ENCODE measurements at regions not wholly inside any gene's neighbourhood (a gene's known extent, or its start where the extent isn't known, plus 50 kb on each side); places are given as distances from the start of the nearest gene placed in this dataset.

DNA sequence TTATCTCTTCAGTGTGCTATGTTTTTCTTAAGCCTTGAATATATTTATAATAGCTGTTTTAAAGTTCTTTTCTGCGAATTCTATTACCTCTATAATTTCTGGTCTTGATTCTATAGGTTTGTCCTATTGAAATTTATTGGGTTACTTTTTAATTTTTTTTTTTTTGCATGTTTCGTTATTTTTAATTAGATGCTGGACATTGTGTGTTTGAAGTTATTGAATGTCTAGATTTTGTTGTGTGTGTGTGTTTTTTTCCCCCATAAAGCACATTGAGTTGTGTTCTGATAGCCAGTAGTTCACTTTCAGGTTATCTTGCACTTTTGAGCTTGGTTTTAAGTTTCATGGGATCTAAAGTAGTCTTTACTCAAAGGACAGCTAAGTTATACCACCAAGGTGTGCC is 394.9 kb downstream of the RPS24 start:
- H3K4me3 Mint-ChIP-seq = no peak overlapping the region
- ATAC-seq (ENCODE audit: low read depth in 2 of 2) (no peak), DNase-seq (no peak)
- H3K36me3 Mint-ChIP-seq = peaks cover 7 to 8% of the 10 kb centered on the region in 2 donors
- H3K4me1 Mint-ChIP-seq = peaks cover 0 to under 1% (median 0%) of the 10 kb centered on the region in 3 donors
- H3K27me3 Mint-ChIP-seq = peaks cover 0 to 46% (median 25%) of the 10 kb centered on the region in 3 donors
- no peak overlapping the region for H3K27ac Mint-ChIP-seq
- peaks cover 9 to 33% (median 16%) of the 10 kb centered on the region in 7 donors for H3K9me3 Mint-ChIP-seq

DNA sequence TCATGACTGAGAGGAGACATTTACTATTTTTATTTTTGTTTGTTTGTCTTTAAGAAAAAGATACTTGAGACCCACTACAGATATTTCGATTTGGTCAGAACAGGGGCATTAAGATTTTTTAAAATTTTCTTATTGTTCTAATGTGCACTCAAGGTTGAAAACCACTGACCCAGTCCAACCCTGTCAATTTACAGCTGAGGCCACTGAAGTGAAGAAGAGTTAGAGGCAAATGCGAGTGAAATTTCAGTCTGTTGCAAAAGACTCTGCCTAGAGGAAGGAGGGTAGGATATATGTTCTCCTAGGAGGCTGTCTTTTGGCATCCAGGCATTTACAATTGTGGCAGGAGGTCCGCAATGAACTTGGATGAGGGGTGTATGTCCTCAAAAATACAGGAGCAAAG is 396.3 kb downstream of the RPS24 start:
- Mint-ChIP-seq H3K9me3 (peaks cover 5 to 28% (median 14%) of the 10 kb centered on the region in 7 donors), H3K4me1 (peaks cover 0 to 9% (median 5%) of the 10 kb centered on the region in 3 donors), H3K4me3 (no peak overlapping the region), H3K27me3 (peaks cover 0 to 45% (median 31%) of the 10 kb centered on the region in 3 donors), H3K36me3 (peaks cover 7 to 8% of the 10 kb centered on the region in 2 donors), H3K27ac (no peak overlapping the region)
- ATAC-seq (ENCODE audit: low read depth in 2 of 2) = no peak
- no peak for DNase-seq

DNA sequence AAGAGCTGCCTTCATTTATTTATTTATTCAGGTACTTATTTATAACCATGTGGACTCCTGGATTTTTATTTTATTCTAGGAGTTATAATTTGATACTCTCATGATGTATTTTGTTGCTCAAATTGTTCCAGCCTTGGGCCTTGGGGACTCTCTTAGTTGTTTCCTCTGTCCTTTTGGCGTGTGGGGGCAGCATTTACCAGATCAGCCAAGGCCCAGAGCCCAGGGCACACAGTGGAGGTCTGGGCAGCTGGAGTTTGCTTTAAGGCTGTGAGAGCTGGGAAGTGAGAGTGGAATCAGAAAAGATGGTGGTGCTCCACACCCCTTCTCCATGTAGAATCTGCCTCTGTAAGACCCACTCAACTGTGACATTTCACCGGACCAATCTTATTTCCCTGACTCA is 398.9 kb downstream of the RPS24 start:
- H3K27ac Mint-ChIP-seq = no peak overlapping the region
- peaks cover 0 to 7% of the 10 kb centered on the region in 2 donors for H3K36me3 Mint-ChIP-seq
- no peak for DNase-seq
- peaks cover 0 to 9% (median 5%) of the 10 kb centered on the region in 3 donors for H3K4me1 Mint-ChIP-seq
- H3K4me3 Mint-ChIP-seq = peak overlapping the region in 1 of 8 donors; percentile 54
- no peak for ATAC-seq (ENCODE audit: low read depth in 2 of 2)
- peaks cover 0 to 15% (median 7%) of the 10 kb centered on the region in 7 donors for H3K9me3 Mint-ChIP-seq
- peaks cover 12 to 51% (median 39%) of the 10 kb centered on the region in 3 donors for H3K27me3 Mint-ChIP-seq

DNA sequence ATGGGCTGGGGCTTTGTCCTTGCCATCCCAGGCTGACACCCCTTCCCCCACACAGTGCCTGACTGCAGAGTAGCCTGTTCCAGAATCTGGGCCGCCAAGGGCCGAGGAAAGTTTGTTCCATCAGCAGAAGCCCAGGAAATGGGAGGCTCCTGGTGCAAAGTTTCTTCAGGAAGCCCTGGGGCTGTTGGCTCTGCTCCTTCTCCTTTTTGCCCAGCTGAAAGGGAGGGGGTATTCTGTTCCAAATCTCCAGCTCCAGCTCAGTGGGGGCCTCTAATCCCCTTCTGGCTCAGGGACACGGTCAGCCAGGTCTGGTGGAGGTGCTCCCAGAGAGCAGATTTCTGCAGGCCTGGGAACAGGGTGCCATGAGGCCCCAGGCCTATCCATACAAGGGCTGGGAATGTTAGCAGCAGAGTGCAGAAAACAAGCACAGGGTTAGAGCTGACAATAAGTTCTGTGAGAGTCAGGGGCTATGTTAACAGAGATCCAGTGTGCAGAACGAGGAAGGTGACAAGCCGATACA is 399.5 kb downstream of the RPS24 start:
- H3K27me3 Mint-ChIP-seq = peaks cover 12 to 53% (median 39%) of the 10 kb centered on the region in 3 donors
- no peak overlapping the region for H3K27ac Mint-ChIP-seq
- ATAC-seq (ENCODE audit: low read depth in 2 of 2) (no peak), DNase-seq (no peak)
- H3K4me1 Mint-ChIP-seq = peaks cover 0 to 9% (median 5%) of the 10 kb centered on the region in 3 donors
- peaks cover 0 to 14% (median 7%) of the 10 kb centered on the region in 7 donors for H3K9me3 Mint-ChIP-seq
- H3K36me3 Mint-ChIP-seq = peaks cover 0 to 7% of the 10 kb centered on the region in 2 donors
- H3K4me3 Mint-ChIP-seq = no peak overlapping the region

DNA sequence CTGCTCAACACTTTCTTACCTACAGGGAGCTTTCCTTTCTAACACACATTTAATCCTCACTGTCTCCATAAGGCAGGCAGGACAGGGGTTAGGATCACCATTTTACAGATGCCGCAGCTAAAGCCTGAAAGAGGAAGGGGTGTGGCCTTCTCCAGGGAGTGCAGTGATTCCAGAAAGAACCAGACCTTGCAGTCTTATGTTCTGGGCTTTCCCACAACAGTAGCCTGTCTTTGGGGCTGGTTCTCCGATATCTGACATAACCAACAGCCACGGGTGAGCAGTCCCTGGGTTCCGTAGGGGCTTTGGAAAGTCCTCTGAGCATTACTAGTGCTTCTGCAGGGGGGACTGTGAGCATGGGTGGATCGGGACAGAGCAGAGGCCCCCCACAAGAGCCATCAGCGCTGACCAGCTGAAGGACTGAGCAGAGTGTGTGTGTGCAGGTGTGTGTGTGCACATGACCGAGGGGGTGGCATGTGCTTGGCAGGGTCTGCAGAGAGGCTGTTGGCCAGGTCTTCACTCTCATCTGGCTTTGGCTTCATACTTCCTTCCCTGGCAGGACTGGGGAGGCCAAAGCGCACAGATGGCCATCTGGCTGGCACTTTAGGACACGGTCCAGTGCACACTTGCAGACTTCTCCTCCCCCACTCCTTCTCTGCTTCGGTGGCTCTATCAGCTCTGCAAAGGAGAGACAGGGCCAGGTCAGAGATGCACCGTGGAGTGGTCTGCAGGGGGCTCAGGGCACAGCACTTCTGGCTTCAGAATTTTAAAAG is 400.3 kb downstream of the RPS24 start:
- DNase-seq (no peak), ATAC-seq (ENCODE audit: low read depth in 2 of 2) (no peak)
- Mint-ChIP-seq H3K27ac (no peak overlapping the region), H3K4me3 (peak overlapping the region in 1 of 8 donors; percentile 31), H3K4me1 (peaks cover 0 to 9% (median 5%) of the 10 kb centered on the region in 3 donors), H3K27me3 (peaks cover 12 to 49% (median 40%) of the 10 kb centered on the region in 3 donors), H3K9me3 (peaks cover 0 to 6% (median 4%) of the 10 kb centered on the region in 7 donors), H3K36me3 (peaks cover 0 to 7% of the 10 kb centered on the region in 2 donors)

DNA sequence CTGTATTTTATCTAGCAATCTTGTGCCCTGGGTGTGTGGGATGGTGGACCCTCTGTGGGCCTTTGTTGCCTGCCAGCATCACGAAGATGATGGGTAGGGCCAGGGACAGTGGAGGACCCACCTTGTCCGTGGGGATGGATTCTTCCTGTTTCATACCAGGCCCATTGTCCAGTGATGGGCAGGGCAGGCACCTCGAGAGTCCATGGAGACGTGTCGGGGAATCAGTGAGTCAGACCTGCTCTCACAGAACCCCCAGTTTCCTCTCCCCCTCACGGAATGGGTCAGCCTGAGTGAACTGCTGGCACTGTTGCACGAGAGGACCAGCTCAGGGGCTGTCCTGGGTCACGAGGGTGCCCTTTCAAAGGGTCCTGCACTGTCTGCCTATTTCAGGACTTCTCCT is 401.2 kb downstream of the RPS24 start:
- no peak for ATAC-seq (ENCODE audit: low read depth in 2 of 2)
- Mint-ChIP-seq H3K27me3 (peaks cover 12 to 41% (median 36%) of the 10 kb centered on the region in 3 donors), H3K36me3 (no peaks in the 10 kb centered on the region), H3K4me1 (peaks cover 0 to 9% (median 5%) of the 10 kb centered on the region in 3 donors), H3K27ac (no peak overlapping the region), H3K4me3 (no peak overlapping the region), H3K9me3 (no peaks in the 10 kb centered on the region)
- DNase-seq = no peak

DNA sequence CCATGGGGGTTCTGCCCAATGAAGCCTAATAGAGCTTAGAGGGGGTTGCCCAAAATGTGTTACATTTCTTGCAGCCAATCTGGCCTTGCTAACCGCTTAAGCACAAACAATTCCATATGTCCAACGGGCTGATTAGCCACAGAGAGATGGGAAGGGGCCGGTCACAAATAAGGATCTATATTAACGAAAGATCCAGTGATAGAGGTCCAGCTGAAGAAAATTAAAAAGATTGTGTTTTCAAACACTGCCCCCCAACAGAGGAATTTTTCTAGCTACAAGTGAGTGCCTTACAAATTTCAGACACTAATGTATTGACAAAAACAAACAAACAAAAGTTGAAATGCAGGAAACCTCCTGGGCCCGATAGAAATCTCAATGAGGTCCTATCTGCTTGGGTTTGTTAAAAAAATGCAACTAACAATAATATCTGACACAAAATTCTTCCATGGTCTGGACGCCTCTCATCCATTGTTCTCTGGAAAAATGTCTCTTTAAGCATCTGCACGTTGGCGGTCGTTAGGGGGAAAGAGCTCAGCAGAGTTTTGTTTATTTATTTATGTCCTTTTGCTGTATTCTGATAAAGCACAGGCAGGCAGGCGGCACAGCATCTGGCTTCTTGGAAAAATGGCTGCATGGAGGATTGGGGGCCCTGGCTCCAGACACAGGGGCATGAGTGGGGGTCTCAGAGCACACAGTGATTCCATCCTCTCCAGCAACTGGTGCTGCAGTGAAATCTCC is 402.0 kb downstream of the RPS24 start:
- H3K27ac Mint-ChIP-seq = no peak overlapping the region
- peaks cover 0 to 9% (median 5%) of the 10 kb centered on the region in 3 donors for H3K4me1 Mint-ChIP-seq
- H3K4me3 Mint-ChIP-seq = no peak overlapping the region
- ATAC-seq (ENCODE audit: low read depth in 2 of 2) = no peak
- no peaks in the 10 kb centered on the region for H3K9me3 Mint-ChIP-seq
- no peaks in the 10 kb centered on the region for H3K36me3 Mint-ChIP-seq
- DNase-seq = no peak
- peaks cover 12 to 38% (median 36%) of the 10 kb centered on the region in 3 donors for H3K27me3 Mint-ChIP-seq

DNA sequence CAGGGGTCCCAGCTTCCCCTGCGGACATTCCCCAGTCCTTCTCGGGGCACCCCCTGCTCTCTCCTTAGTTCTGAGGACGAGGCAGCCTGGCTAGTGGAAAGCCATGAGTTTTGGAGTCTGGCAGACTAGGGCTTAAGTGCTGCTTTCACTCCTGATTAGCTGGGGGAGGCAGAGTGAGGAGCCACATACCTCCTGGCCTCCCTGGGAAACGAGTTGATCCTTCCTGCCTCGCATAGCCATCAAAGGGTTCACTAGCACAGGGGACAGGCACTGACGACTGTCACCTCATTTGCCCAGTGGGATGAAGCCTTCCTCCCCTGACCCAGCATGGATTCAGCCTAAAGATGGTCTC is 402.5 kb downstream of the RPS24 start:
- Mint-ChIP-seq H3K27ac (no peak overlapping the region), H3K27me3 (peaks cover 12 to 36% (median 35%) of the 10 kb centered on the region in 3 donors), H3K4me1 (peaks cover 0 to 9% (median 5%) of the 10 kb centered on the region in 3 donors), H3K36me3 (no peaks in the 10 kb centered on the region), H3K4me3 (no peak overlapping the region), H3K9me3 (no peaks in the 10 kb centered on the region)
- no peak for ATAC-seq (ENCODE audit: low read depth in 2 of 2)
- DNase-seq = no peak

DNA sequence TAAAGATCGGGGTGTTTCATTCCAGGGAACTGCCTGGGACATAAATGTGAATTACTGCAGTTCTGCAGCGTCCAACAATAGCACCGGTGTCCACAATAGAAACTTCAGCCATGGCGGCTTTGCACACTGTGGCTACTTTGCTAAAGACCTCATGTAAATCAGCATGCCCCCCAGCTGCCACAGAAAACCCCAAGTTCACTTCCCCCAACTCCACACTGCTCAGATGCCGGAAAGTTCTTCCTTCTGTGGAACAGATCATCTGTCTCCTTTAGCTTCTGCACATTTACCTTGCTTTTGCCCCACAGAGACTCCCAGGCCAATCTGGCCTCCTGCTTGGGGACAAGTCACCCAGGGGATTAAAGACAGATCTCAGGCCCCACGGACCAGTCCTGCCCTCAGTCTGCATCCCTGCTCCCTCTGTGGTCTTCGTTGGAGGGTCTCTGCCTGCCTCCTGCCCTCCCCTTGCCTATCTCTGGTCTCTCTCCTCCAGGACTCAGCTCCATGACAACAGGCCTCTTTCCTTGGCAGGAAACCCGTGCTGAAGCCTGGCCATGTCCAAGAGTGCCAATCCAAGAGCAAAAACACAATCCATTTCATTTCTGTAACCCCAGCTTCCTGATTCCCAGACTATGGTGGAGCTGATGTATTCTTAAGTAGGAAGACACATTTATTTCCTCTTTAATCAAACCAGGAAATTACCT is 403.2 kb downstream of the RPS24 start:
- Mint-ChIP-seq H3K4me3 (no peak overlapping the region), H3K4me1 (peaks cover 0 to 9% (median 5%) of the 10 kb centered on the region in 3 donors), H3K9me3 (no peaks in the 10 kb centered on the region), H3K27me3 (peaks cover 12 to 34% (median 32%) of the 10 kb centered on the region in 3 donors), H3K36me3 (no peaks in the 10 kb centered on the region), H3K27ac (peak overlapping the region in 1 of 6 donors; percentile 15)
- ATAC-seq (ENCODE audit: low read depth in 2 of 2) (no peak), DNase-seq (no peak)

DNA sequence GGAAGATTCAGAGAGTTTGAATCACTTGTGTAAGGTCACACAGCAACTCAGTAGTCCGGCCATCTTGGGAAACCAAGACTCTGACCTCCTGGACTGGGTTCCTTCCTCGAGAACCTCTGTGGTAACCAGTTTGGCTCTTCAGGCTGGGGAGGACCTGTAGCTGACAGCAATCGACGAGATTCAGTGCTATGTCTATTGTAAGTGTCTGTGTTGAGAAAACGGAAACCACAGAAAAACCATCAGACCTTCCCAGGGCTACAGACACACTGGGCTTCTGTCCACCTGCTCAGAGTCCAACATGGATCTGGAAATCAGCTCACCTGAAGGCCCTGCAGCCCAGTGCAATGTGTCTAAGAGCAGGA is 403.7 kb downstream of the RPS24 start:
- H3K27ac Mint-ChIP-seq = no peak overlapping the region
- no peak overlapping the region for H3K4me3 Mint-ChIP-seq
- ATAC-seq (ENCODE audit: low read depth in 2 of 2) (no peak), DNase-seq (no peak)
- H3K27me3 Mint-ChIP-seq = peaks cover 12 to 29% (median 27%) of the 10 kb centered on the region in 3 donors
- no peaks in the 10 kb centered on the region for H3K36me3 Mint-ChIP-seq
- H3K9me3 Mint-ChIP-seq = no peaks in the 10 kb centered on the region
- peaks cover 0 to 9% (median 5%) of the 10 kb centered on the region in 3 donors for H3K4me1 Mint-ChIP-seq

DNA sequence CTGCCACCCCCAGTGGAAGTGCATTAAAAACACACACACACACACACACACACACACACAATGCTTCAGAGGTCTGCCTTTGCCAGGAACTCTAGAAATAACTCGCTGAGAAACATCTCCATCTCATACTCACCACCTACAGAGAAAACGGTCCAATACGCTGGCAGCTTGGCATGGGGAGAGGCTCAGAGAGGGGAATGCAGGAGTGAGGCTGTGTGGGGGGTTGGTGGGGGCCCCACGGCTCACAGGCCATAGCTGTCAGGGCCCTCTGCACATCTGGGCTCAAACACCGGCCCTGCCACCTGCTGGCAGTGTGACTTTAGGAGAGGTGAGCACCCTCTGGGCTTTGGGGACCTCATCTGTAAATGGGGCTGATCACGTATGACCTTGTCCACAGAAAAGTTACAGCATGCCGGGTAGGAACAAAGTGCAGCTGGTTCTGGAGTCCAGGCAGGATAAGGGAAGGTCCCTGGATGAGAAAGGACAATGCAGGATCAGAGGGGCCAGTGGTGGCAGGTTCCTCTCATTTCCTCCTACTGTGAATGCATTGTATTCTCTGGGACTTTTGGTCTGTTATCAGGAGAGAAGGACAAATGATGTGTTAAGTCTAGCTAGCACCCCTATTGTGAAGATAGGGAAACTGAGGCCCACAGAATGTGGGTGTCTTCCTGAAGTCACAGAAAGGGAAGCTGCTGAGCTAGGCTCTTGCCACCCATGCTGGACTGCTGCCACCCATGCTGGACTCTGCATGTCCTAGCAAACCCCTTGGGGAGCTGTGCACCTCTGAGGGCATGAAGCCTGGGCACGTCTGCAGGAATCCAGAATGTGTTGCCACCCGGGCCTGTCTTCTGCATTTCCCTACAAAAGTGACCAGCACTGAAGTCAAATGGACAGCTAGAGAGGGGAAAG is 404.6 kb downstream of the RPS24 start:
- Mint-ChIP-seq H3K27ac (no peak overlapping the region), H3K36me3 (no peaks in the 10 kb centered on the region), H3K9me3 (no peaks in the 10 kb centered on the region), H3K27me3 (peaks cover 12 to 27% (median 24%) of the 10 kb centered on the region in 3 donors), H3K4me3 (no peak overlapping the region), H3K4me1 (peaks cover 0 to 9% (median 5%) of the 10 kb centered on the region in 3 donors)
- DNase-seq (no peak), ATAC-seq (ENCODE audit: low read depth in 2 of 2) (peak in 1 of 2 donors; percentile 32)

Data from naive B cell (primary cell).